Tibial artery (tissue), 4 donors: ENCODE measurements at regions not wholly inside any gene's neighbourhood (a gene's known extent, or its start where the extent isn't known, plus 50 kb on each side); places are given as distances from the start of the nearest gene placed in this dataset.

Experiments
- DNase-seq, 2 donors: peaks; one replicate each; pipeline ENCODE4 v3.0.0-alpha.2; 2019
- H3K27ac ChIP-seq, 2 donors: fragments of 200-600 bp; sonication (generic) in 1 of 2; 1 replicate in 1 of 2; 2 replicates in 1 of 2; pipeline ENCODE4 v1.5.1; 2018 to 2019; ENCODE audit warnings: mild to moderate bottlenecking in 1 of 2
- H3K27me3 ChIP-seq, 2 donors: fragments of 200-600 bp; sonication (generic) in 1 of 2; one replicate each; pipeline versions ENCODE4 v1.5.1 to v1.6.0; 2016 to 2019
- H3K36me3 ChIP-seq, 3 donors: fragments of 200-600 bp; sonication (generic) in 2 of 3; one replicate each; pipeline ENCODE4 v1.5.1; 2016 to 2019; ENCODE audit warnings: mild to moderate bottlenecking in 2 of 3
- H3K4me1 ChIP-seq, 4 donors: fragments of 200-600 bp; sonication (generic) in 2 of 4; 1 replicate in 3 of 4; 2 replicates in 1 of 4; pipeline ENCODE4 v1.5.1; 2016 to 2019
- H3K4me3 ChIP-seq, 2 donors: fragments of 200-600 bp; sonication (generic) in 1 of 2; 1 replicate in 1 of 2; 2 replicates in 1 of 2; pipeline ENCODE4 v1.5.1; 2018 to 2019; ENCODE audit warnings: mild to moderate bottlenecking in 2 of 2
- H3K9me3 ChIP-seq, 3 donors: fragments of 200-600 bp; sonication (generic) in 1 of 3; one replicate each; pipeline ENCODE4 v1.5.1; 2016 to 2019
- intact Hi-C: fragments of 100-400 bp; cut with DNase I; formaldehyde crosslinking; loops from one replicate; pipeline ENCODE4 v1.15.0; 2023; ENCODE audit warnings: low total_unique reads
- TF ChIP-seq, protein P1 (sequence below), 2 experiments: fragments of 200-600 bp in 1 of 2; fragments of 450-650 bp in 1 of 2; IDR thresholded peaks; one replicate each; pipeline ENCODE4 v1.5.1; 2017 to 2019; ENCODE audit warnings: antibody characterized with exemption in 2 of 2, mild to moderate bottlenecking in 1 of 2, moderate library complexity in 1 of 2

DNA sequence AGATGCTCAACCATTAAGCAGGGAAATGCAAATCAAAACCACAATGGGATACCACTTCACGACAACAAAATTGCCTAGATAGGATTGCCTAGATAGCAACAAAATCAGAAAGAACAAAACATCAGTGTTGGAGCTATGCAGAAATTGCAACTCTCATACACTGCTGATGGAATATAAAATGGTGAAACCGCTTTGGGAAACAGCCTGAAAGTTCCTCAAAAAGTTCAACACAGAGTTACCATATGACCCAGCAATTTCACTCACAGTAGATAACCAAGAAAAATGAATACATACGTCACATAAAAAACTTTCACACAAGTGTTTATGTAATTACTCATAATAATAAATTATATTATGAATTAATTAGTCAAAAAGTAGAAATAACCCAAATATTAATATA, 78.3 kb downstream of the MAFB start:
- intact Hi-C loops: no loop called here
- DNase-seq: no peak
- TF ChIP-seq, protein P1, sequence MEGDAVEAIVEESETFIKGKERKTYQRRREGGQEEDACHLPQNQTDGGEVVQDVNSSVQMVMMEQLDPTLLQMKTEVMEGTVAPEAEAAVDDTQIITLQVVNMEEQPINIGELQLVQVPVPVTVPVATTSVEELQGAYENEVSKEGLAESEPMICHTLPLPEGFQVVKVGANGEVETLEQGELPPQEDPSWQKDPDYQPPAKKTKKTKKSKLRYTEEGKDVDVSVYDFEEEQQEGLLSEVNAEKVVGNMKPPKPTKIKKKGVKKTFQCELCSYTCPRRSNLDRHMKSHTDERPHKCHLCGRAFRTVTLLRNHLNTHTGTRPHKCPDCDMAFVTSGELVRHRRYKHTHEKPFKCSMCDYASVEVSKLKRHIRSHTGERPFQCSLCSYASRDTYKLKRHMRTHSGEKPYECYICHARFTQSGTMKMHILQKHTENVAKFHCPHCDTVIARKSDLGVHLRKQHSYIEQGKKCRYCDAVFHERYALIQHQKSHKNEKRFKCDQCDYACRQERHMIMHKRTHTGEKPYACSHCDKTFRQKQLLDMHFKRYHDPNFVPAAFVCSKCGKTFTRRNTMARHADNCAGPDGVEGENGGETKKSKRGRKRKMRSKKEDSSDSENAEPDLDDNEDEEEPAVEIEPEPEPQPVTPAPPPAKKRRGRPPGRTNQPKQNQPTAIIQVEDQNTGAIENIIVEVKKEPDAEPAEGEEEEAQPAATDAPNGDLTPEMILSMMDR (IDR thresholded peaks at IDR 0.05): no peak
- Histone ChIP-seq H3K4me1 (no peaks in the 10 kb centered on the region), H3K27me3 (peaks cover 0 to 9% of the 10 kb centered on the region in 2 donors), H3K36me3 (no peaks in the 10 kb centered on the region), H3K4me3 (no peak overlapping the region), H3K27ac (no peak overlapping the region), H3K9me3 (no peaks in the 10 kb centered on the region)

- TF ChIP-seq, protein P1 (IDR thresholded peaks at IDR 0.05): no peak
- intact Hi-C loops: no loop called here
- no peaks in the 10 kb centered on the region for H3K4me1 ChIP-seq
Observed at GRCh38 chr20:40607927-40608326, 81.1 kb downstream of the MAFB start.

DNA sequence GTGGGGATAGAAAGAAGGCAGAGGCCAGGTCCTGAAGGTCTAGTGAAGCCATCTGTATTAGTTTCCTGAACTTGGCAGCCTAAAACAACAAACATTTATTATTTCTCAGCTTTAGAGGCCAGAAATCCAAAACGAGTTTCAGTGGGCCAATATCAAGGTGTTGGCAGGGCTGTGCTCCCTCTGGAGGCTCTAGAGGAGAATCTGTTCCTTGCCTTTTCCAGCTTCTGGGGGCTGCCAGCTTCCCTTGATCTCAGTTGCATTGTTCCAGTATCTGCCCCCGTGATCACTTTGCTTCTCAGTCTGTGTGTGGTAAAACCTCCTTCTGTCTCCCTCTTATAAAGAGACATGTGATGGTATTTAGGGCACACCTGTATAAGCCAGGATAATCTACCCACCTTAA, 82.4 kb downstream of the MAFB start:
- TF ChIP-seq, protein P1 (IDR thresholded peaks at IDR 0.05): no peak
- no peak for DNase-seq
- intact Hi-C loops: no loop called here
- H3K27ac ChIP-seq: no peak overlapping the region
- H3K9me3 ChIP-seq: no peaks in the 10 kb centered on the region
- H3K27me3 ChIP-seq: peaks cover 0 to 12% of the 10 kb centered on the region in 2 donors
- no peak overlapping the region for H3K4me3 ChIP-seq
- H3K36me3 ChIP-seq: no peaks in the 10 kb centered on the region
- no peaks in the 10 kb centered on the region for H3K4me1 ChIP-seq

More at GRCh38 chr20:40607927-40608326, 81.1 kb downstream of the MAFB start:
- Histone ChIP-seq H3K9me3 (no peaks in the 10 kb centered on the region), H3K4me3 (no peak overlapping the region), H3K27me3 (peaks cover 0 to 12% of the 10 kb centered on the region in 2 donors), H3K36me3 (no peaks in the 10 kb centered on the region), H3K27ac (no peak overlapping the region)
- no peak for DNase-seq

DNA sequence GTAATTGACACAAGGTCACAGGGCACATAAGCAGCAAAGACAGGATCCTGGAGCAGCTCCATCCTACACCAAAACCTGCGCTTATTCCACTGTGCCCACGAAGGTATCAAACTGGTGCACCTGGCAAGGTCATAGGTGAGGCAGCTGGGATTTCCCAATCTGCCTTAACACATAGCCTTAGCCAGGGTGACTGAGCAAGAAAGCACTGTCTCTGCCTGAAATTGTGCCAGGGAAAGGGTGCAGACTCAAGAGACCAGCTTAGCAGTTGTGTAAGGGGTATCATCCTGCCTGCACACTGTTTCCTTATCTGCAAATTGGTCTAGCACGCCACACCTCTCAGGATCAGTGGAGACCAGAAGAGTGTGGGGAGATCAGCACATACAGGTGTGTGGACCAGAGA, 82.8 kb downstream of the MAFB start:
- H3K27ac ChIP-seq: no peak overlapping the region
- H3K9me3 ChIP-seq: no peaks in the 10 kb centered on the region
- H3K4me1 ChIP-seq: no peaks in the 10 kb centered on the region
- H3K36me3 ChIP-seq: no peaks in the 10 kb centered on the region
- peaks cover 0 to 12% of the 10 kb centered on the region in 2 donors for H3K27me3 ChIP-seq
- TF ChIP-seq, protein P1 (IDR thresholded peaks at IDR 0.05): no peak
- intact Hi-C loops: no loop called here
- H3K4me3 ChIP-seq: no peak overlapping the region
- DNase-seq: no peak

GRCh38 chr20:40604416-40604815, 84.6 kb downstream of the MAFB start:
- Histone ChIP-seq H3K36me3 (no peaks in the 10 kb centered on the region), H3K4me1 (no peaks in the 10 kb centered on the region), H3K9me3 (peaks cover 0 to 4% (median 0%) of the 10 kb centered on the region in 3 donors), H3K4me3 (no peak overlapping the region), H3K27me3 (peaks cover 0 to 12% of the 10 kb centered on the region in 2 donors), H3K27ac (no peak overlapping the region)
- DNase-seq: no peak
- intact Hi-C loops: no loop called here
- TF ChIP-seq, protein P1 (IDR thresholded peaks at IDR 0.05): no peak

GRCh38 chr20:40603057-40603651, 85.9 kb downstream of the MAFB start:
- intact Hi-C loops: no loop called here
- H3K4me1 ChIP-seq: no peaks in the 10 kb centered on the region
- DNase-seq: no peak
- H3K4me3 ChIP-seq: no peak overlapping the region
- TF ChIP-seq, protein P1 (IDR thresholded peaks at IDR 0.05): no peak
- H3K27ac ChIP-seq: no peak overlapping the region
- peaks cover 0 to 5% (median 0%) of the 10 kb centered on the region in 3 donors for H3K9me3 ChIP-seq
- no peaks in the 10 kb centered on the region for H3K36me3 ChIP-seq
- peaks cover 0 to 12% of the 10 kb centered on the region in 2 donors for H3K27me3 ChIP-seq
